ENCODE measurements at regions not wholly inside any gene's neighbourhood (a gene's known extent, or its start where the extent isn't known, plus 50 kb on each side); places are given as distances from the start of the nearest gene placed in this dataset.

DNA sequence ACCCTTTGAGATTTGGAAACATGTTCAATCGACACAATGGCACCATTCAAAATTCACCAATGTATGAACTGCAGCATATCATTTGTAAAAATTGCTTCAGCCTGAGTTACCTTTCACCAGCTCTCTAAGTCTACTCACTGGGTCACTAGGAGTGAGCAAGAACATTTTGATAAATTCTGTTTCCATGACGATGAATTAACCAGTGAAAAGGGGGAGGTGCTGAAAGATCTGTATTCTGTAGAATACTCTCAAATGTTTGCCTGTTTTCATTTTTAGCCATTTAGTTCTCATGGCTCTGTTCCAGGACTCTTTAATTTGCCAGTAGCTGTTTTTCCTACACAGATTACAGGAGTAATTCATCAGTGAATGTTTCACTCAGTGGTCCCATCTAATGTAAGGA lies 883.4 kb downstream of the DIAPH3 start:
- TF ChIP-seq CTCF (tag by site-specific recombination; IDR thresholded peaks at IDR 0.05), result no peak
- no peak for TF ChIP-seq KLF16 (tag by site-specific recombination; IDR thresholded peaks at IDR 0.05)
- TF ChIP-seq ZNF76 (tag by site-specific recombination; IDR thresholded peaks at IDR 0.05; ENCODE audit: borderline replicate concordance, low read depth), result no peak
- TF ChIP-seq ZNF274 (IDR thresholded peaks at IDR 0.05; ENCODE audit: low read length), result no peak
- TF ChIP-seq ZNF274 (tag by site-specific recombination; IDR thresholded peaks at IDR 0.05; ENCODE audit: borderline replicate concordance), result no peak
- no peak for TF ChIP-seq ZNF792 (tag by site-specific recombination; IDR thresholded peaks at IDR 0.05)
- TF ChIP-seq, protein P1, sequence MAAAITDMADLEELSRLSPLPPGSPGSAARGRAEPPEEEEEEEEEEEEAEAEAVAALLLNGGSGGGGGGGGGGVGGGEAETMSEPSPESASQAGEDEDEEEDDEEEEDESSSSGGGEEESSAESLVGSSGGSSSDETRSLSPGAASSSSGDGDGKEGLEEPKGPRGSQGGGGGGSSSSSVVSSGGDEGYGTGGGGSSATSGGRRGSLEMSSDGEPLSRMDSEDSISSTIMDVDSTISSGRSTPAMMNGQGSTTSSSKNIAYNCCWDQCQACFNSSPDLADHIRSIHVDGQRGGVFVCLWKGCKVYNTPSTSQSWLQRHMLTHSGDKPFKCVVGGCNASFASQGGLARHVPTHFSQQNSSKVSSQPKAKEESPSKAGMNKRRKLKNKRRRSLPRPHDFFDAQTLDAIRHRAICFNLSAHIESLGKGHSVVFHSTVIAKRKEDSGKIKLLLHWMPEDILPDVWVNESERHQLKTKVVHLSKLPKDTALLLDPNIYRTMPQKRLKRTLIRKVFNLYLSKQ (tag by site-specific recombination; IDR thresholded peaks at IDR 0.05; ENCODE audit: borderline replicate concordance), result no peak
- no peak for TF ChIP-seq ZNF426 (tag by site-specific recombination; IDR thresholded peaks at IDR 0.05)
- no peak for TF ChIP-seq GFI1B (tag by site-specific recombination; IDR thresholded peaks at IDR 0.05)

Data from HEK293 (cell line).